IMR-90 (cell line): ENCODE measurements at regions not wholly inside any gene's neighbourhood (a gene's known extent, or its start where the extent isn't known, plus 50 kb on each side); places are given as distances from the start of the nearest gene placed in this dataset.

ENCODE experiments used
- ATAC-seq: fragments of 200-7000 bp; cut with Tn5 transposase; 2 replicates; pipeline ENCODE4 v1.9.1; 2020; ENCODE audit warnings: low read depth, mild to moderate bottlenecking, moderate library complexity
- BruUV-seq: library from RNA; stranded (reverse); fragments of 400-500 nt; replicated peaks from 2 replicates; lab custom pipeline; 2021; lab: Mats Ljungman, UMichigan
- CTCF ChIA-PET: fragments of 300-600 bp; formaldehyde crosslinking; extraction: SDS; loops from one replicate; lab custom pipeline; 2021; ENCODE audit warnings: antibody characterized with exemption; lab: Yijun Ruan, JAX
- POLR2A ChIA-PET: fragments of 300-600 bp; sonication (Branson Sonifier 250); formaldehyde crosslinking; loops from one replicate; lab custom pipeline; 2022; ENCODE audit warnings: antibody characterized with exemption; ENCODE audit not compliant: unreplicated experiment; lab: Charles Lee
- DNase-seq: peaks from one replicate; pipeline ENCODE4 v3.0.0; 2013
- H2AFZ ChIP-seq: replicated peaks from 2 replicates; pipeline ENCODE3; 2013; ENCODE audit warnings: low read length, mild to moderate bottlenecking; ENCODE audit not compliant: poor library complexity
- H2AK5ac ChIP-seq: 2 replicates; pipeline ENCODE4 v1.6.1; 2013; ENCODE audit warnings: low read depth, low read length, inconsistent platforms
- H2AK9ac ChIP-seq: replicated peaks from 2 replicates; pipeline ENCODE3; 2013; ENCODE audit warnings: mild to moderate bottlenecking, low read depth, low read length, moderate library complexity; ENCODE audit not compliant: poor library complexity
- H2BK120ac ChIP-seq: 2 replicates; pipeline ENCODE4 v1.6.1; 2013; ENCODE audit warnings: low read depth, low read length, inconsistent platforms
- H2BK15ac ChIP-seq: 3 replicates; pipeline ENCODE4 v1.6.1; 2013; ENCODE audit warnings: low read depth, low read length, inconsistent platforms
- H2BK20ac ChIP-seq: 2 replicates; pipeline ENCODE4 v1.6.1; 2013; ENCODE audit warnings: low read depth, mild to moderate bottlenecking, inconsistent platforms, low read length, moderate library complexity
- H2BK5ac ChIP-seq: 2 replicates; pipeline ENCODE4 v1.6.1; 2013; ENCODE audit warnings: mild to moderate bottlenecking, low read depth, low read length, inconsistent platforms; ENCODE audit not compliant: poor library complexity, severe bottlenecking
- H3K14ac ChIP-seq: replicated peaks from 2 replicates; pipeline ENCODE4 v1.6.1; 2013; ENCODE audit warnings: low read depth, low read length, inconsistent platforms
- H3K18ac ChIP-seq: 2 replicates; pipeline ENCODE4 v1.6.1; 2013; ENCODE audit warnings: low read depth, low read length, control low read depth
- H3K23ac ChIP-seq: 2 replicates; pipeline ENCODE4 v1.6.1; 2013; ENCODE audit warnings: low read depth, low read length, inconsistent platforms
- H3K27ac ChIP-seq: 2 replicates; pipeline ENCODE4 v1.5.1; 2013; ENCODE audit warnings: mild to moderate bottlenecking, control low read depth, low read length; ENCODE audit not compliant: insufficient read depth
- H3K27me3 ChIP-seq: 2 replicates; pipeline ENCODE4 v1.6.1; 2013; ENCODE audit warnings: low read length; ENCODE audit not compliant: control insufficient read depth, insufficient read depth
- H3K36me3 ChIP-seq: 2 replicates; pipeline ENCODE4 v1.6.1; 2013; ENCODE audit warnings: low read length, mixed read lengths; ENCODE audit not compliant: control insufficient read depth, insufficient read depth
- H3K4ac ChIP-seq: 2 replicates; pipeline ENCODE4 v1.6.1; 2013; ENCODE audit warnings: low read depth, low read length, inconsistent platforms
- H3K4me1 ChIP-seq: 2 replicates; pipeline ENCODE4 v1.6.1; 2013; ENCODE audit warnings: low read length, mixed read lengths; ENCODE audit not compliant: control insufficient read depth, insufficient read depth
- H3K4me2 ChIP-seq: 2 replicates; pipeline ENCODE4 v1.6.1; 2013; ENCODE audit warnings: low read depth, mild to moderate bottlenecking, control low read depth, low read length, moderate library complexity
- H3K4me3 ChIP-seq: 2 replicates; pipeline ENCODE4 v1.5.1; 2013; ENCODE audit warnings: low read depth, mild to moderate bottlenecking, control low read depth, low read length, moderate library complexity; ENCODE audit not compliant: insufficient read depth
- H3K56ac ChIP-seq: 2 replicates; pipeline ENCODE4 v1.6.1; 2013; ENCODE audit warnings: low read length, inconsistent platforms; ENCODE audit not compliant: insufficient read depth; ENCODE audit errors: extremely low read depth
- H3K79me1 ChIP-seq, 2 experiments: 2 replicates each; pipeline ENCODE4 v1.6.1; 2013; ENCODE audit warnings: low read length in 2 of 2, inconsistent platforms in 1 of 2, low read depth in 1 of 2
- H3K9ac ChIP-seq: 2 replicates; pipeline ENCODE4 v1.6.1; 2013; ENCODE audit warnings: low read depth, low read length, control low read depth
- H3K9me1 ChIP-seq: 2 replicates; pipeline ENCODE4 v1.6.1; 2013; ENCODE audit warnings: low read length, inconsistent platforms; ENCODE audit not compliant: insufficient read depth
- H3K9me3 ChIP-seq: 2 replicates; pipeline ENCODE4 v1.6.1; 2013; ENCODE audit warnings: low read length; ENCODE audit not compliant: control insufficient read depth, insufficient read depth
- H4K20me1 ChIP-seq: 2 replicates; pipeline ENCODE4 v1.6.1; 2013; ENCODE audit warnings: low read length, inconsistent platforms; ENCODE audit not compliant: insufficient read depth
- H4K5ac ChIP-seq: 2 replicates; pipeline ENCODE4 v1.6.1; 2013; ENCODE audit warnings: mild to moderate bottlenecking, low read depth, low read length, control low read depth
- H4K8ac ChIP-seq, 2 experiments: 2 replicates each; pipeline ENCODE4 v1.6.1; 2013; ENCODE audit warnings: low read depth in 2 of 2, low read length in 2 of 2, control low read depth in 1 of 2, inconsistent platforms in 1 of 2
- H4K91ac ChIP-seq: 2 replicates; pipeline ENCODE4 v1.6.1; 2013; ENCODE audit warnings: low read depth, low read length, inconsistent platforms; ENCODE audit not compliant: insufficient read depth
- ELK1 ChIP-seq: fragments of 150-350 bp; IDR thresholded peaks from 2 replicates; pipeline ENCODE4 v1.6.1; 2016; ENCODE audit warnings: low read depth, mild to moderate bottlenecking, low read length, moderate library complexity, borderline replicate concordance
- FOS ChIP-seq: fragments of 150-350 bp; IDR thresholded peaks from 2 replicates; pipeline ENCODE4 v1.6.1; 2016; ENCODE audit warnings: low read depth, low read length
- MXI1 ChIP-seq: IDR thresholded peaks from 2 replicates; pipeline ENCODE4 v1.6.1; 2012; ENCODE audit warnings: low read depth, mild to moderate bottlenecking, low read length, moderate library complexity, borderline replicate concordance
- NFE2L2 ChIP-seq: fragments of 150-350 bp; IDR thresholded peaks from 2 replicates; pipeline ENCODE4 v1.6.1; 2016; ENCODE audit warnings: low read depth, mild to moderate bottlenecking, low read length
- RCOR1 ChIP-seq: IDR thresholded peaks from 2 replicates; pipeline ENCODE4 v1.6.1; 2012; ENCODE audit warnings: mild to moderate bottlenecking, low read length, improper control_type of control experiment; ENCODE audit not compliant: insufficient replicate concordance
- WGBS, 2 experiments: methylation state at CpG; one replicate each; pipeline versions ENCODE4 v1.1.5 to v1.1.7; 2013; ENCODE audit warnings: missing lambda C conversion rate in 2 of 2; ENCODE audit not compliant: insufficient read length in 1 of 2; ENCODE audit errors: extremely low coverage in 2 of 2; 5-methylcytosine and 5-hydroxymethylcytosine counted together
- dilution Hi-C: fragments of 300-500 bp; cut with HindIII; formaldehyde crosslinking; loops from one replicate; pipeline ENCODE4 v1.14.3; 2018; ENCODE audit warnings: low sequenced_read_pairs; ENCODE audit not compliant: unreplicated experiment
- in situ Hi-C: fragments of 300-500 bp; cut with MboI; formaldehyde crosslinking; loops from 3 replicates; pipeline ENCODE4 v1.14.3; 2019; ENCODE audit warnings: low sequenced_read_pairs, inconsistent platforms, mixed read lengths
- intact Hi-C: fragments of 100-400 bp; cut with micrococcal nuclease; formaldehyde crosslinking; loops from 2 replicates; pipeline ENCODE4 v1.10.0; 2022

GRCh38 chr5:169458221-169458620 is 125.4 kb upstream of the SPDL1 start:
- Histone ChIP-seq H4K5ac (no peak overlapping the region), H3K4me2 (no peak overlapping the region), H3K4me3 (no peak overlapping the region), H2BK15ac (no peak overlapping the region), H3K23ac (no peak overlapping the region), H3K56ac (no peak overlapping the region), H3K9ac (no peak overlapping the region), H3K14ac (no peak overlapping the region), H3K9me1 (no peaks in the 10 kb centered on the region), H2BK5ac (no peak overlapping the region), H2AFZ (no peak overlapping the region), H4K8ac (no peak overlapping the region), H3K18ac (no peak overlapping the region), H4K20me1 (no peaks in the 10 kb centered on the region), H3K4ac (no peak overlapping the region), H3K79me1 (no peaks in the 10 kb centered on the region), H3K27ac (no peak overlapping the region), H3K4me1 (no peaks in the 10 kb centered on the region), H2AK5ac (no peak overlapping the region), H2BK20ac (no peak overlapping the region), H2BK120ac (no peak overlapping the region), H3K27me3 (no peaks in the 10 kb centered on the region), H3K9me3 (no peaks in the 10 kb centered on the region), H3K36me3 (no peaks in the 10 kb centered on the region), H4K91ac (no peak overlapping the region), H2AK9ac (no peak overlapping the region)
- no peak for DNase-seq
- CTCF ChIA-PET = no interaction called here
- intact Hi-C loops (no loop called here), in situ Hi-C loops (no loop called here), dilution Hi-C loops (no loop called here)
- TF ChIP-seq MXI1 (no peak), FOS (no peak), RCOR1 (no peak), NFE2L2 (no peak), ELK1 (no peak)
- BruUV-seq = no TSS peak
- WGBS, 2 experiments = 13% methylated on average over 3 of the region's 5 CpGs; no CpG with 5 or more reads in 1 of the 2 experiments
- ATAC-seq = no peak
- POLR2A ChIA-PET = no interaction called here
